GM23338 (cell line): ENCODE measurements at regions not wholly inside any gene's neighbourhood (a gene's known extent, or its start where the extent isn't known, plus 50 kb on each side); places are given as distances from the start of the nearest gene placed in this dataset.

ENCODE experiments used
- ATAC-seq: fragments of 200-7000 bp; cut with Tn5 transposase; 3 replicates; pipeline ENCODE4 v1.9.1; 2020
- DNase-seq: peaks from one replicate; pipeline ENCODE4 v3.0.0-alpha.2; 2015; ENCODE audit warnings: low spot score
- H2AFZ ChIP-seq: fragments of 200-600 bp; sonication (generic); 2 replicates; pipeline ENCODE4 v1.8.0; 2016; ENCODE audit warnings: antibody characterized with exemption, mild to moderate bottlenecking, moderate library complexity
- H3F3A ChIP-seq: fragments of 200-600 bp; sonication (generic); replicated peaks from 2 replicates; pipeline ENCODE4 v1.8.0; 2017; ENCODE audit warnings: antibody characterized with exemption, mixed run types, low read depth
- H3K27ac ChIP-seq: fragments of 200-600 bp; sonication (generic); 2 replicates; pipeline ENCODE4 v1.6.1; 2016; ENCODE audit warnings: low read depth
- H3K27me3 ChIP-seq: fragments of 200-600 bp; sonication (generic); 2 replicates; pipeline ENCODE4 v1.8.0; 2016; ENCODE audit warnings: mild to moderate bottlenecking, mixed run types, moderate library complexity; ENCODE audit not compliant: insufficient read depth
- H3K36me3 ChIP-seq: fragments of 200-600 bp; sonication (generic); 2 replicates; pipeline ENCODE4 v1.8.0; 2016; ENCODE audit warnings: mild to moderate bottlenecking; ENCODE audit not compliant: insufficient read depth
- H3K4me1 ChIP-seq: fragments of 200-600 bp; sonication (generic); 2 replicates; pipeline ENCODE4 v1.8.0; 2016; ENCODE audit warnings: mild to moderate bottlenecking, moderate library complexity; ENCODE audit not compliant: insufficient read depth
- H3K4me2 ChIP-seq: fragments of 200-600 bp; sonication (generic); 2 replicates; pipeline ENCODE4 v1.7.1; 2017; ENCODE audit warnings: mixed run types
- H3K4me3 ChIP-seq: fragments of 200-600 bp; sonication (generic); 2 replicates; pipeline ENCODE4 v1.6.1; 2016; ENCODE audit warnings: mixed run types
- H3K79me2 ChIP-seq: fragments of 200-600 bp; sonication (generic); replicated peaks from 2 replicates; pipeline ENCODE4 v1.8.0; 2017; ENCODE audit warnings: mild to moderate bottlenecking; ENCODE audit not compliant: insufficient read depth
- H3K9me2 ChIP-seq: fragments of 200-600 bp; sonication (generic); 2 replicates; pipeline ENCODE4 v1.8.0; 2017; ENCODE audit not compliant: insufficient read depth
- H4K20me1 ChIP-seq: fragments of 200-600 bp; sonication (generic); replicated peaks from 2 replicates; pipeline ENCODE4 v1.8.0; 2017; ENCODE audit warnings: mild to moderate bottlenecking; ENCODE audit not compliant: insufficient read depth
- H3K27ac Mint-ChIP-seq: 2 replicates; pipeline ENCODE4 v1.8.0; 2020; ENCODE audit warnings: inconsistent platforms, mild to moderate bottlenecking, moderate library complexity, mixed read lengths
- H3K27me3 Mint-ChIP-seq: 3 replicates; pipeline ENCODE4 v1.8.0; 2022; ENCODE audit warnings: low read depth, mild to moderate bottlenecking, moderate library complexity, mixed read lengths, inconsistent platforms; ENCODE audit not compliant: insufficient read depth, poor library complexity
- H3K36me3 Mint-ChIP-seq: 3 replicates; pipeline ENCODE4 v1.8.0; 2021; ENCODE audit warnings: low read depth, mild to moderate bottlenecking, inconsistent platforms, moderate library complexity, mixed read lengths
- H3K4me1 Mint-ChIP-seq: 3 replicates; pipeline ENCODE4 v1.8.0; 2020; ENCODE audit warnings: mild to moderate bottlenecking, inconsistent platforms, mixed read lengths
- H3K4me3 Mint-ChIP-seq: 3 replicates; pipeline ENCODE4 v1.8.0; 2021; ENCODE audit warnings: moderate library complexity, mild to moderate bottlenecking, inconsistent platforms, mixed read lengths
- H3K9me3 Mint-ChIP-seq: 3 replicates; pipeline ENCODE4 v1.8.0; 2020; ENCODE audit warnings: moderate library complexity, mild to moderate bottlenecking, inconsistent platforms, mixed read lengths
- CREB1 ChIP-seq: fragments of 250-450 bp; sonication (Bioruptor Pico); IDR thresholded peaks from 2 replicates; pipeline ENCODE4 v1.5.0; 2020; ENCODE audit warnings: low read depth, mild to moderate bottlenecking, moderate library complexity
- CTCF ChIP-seq, 2 experiments: fragments of 200-600 bp in 1 of 2; sonication (generic) in 1 of 2; conservative IDR thresholded peaks; 2 replicates each; pipeline versions ENCODE4 v1.5.1 to v1.6.1; 2016 to 2017; ENCODE audit warnings: antibody characterized with exemption in 2 of 2, low read depth in 2 of 2, mild to moderate bottlenecking in 2 of 2, moderate library complexity in 1 of 2
- EZH2 ChIP-seq: fragments of 200-600 bp; sonication (generic); IDR thresholded peaks from one replicate; pipeline ENCODE4 v1.8.0; 2017; ENCODE audit warnings: antibody characterized with exemption, mild to moderate bottlenecking, low read depth; ENCODE audit not compliant: unreplicated experiment
- EZH2phosphoT487 ChIP-seq: fragments of 200-600 bp; sonication (generic); IDR thresholded peaks from one replicate; pipeline ENCODE4 v1.8.1; 2018; ENCODE audit warnings: antibody characterized with exemption; ENCODE audit not compliant: unreplicated experiment
- JUNB ChIP-seq: IDR thresholded peaks from one replicate; pipeline ENCODE4 v1.6.1; 2016; ENCODE audit warnings: antibody characterized with exemption; ENCODE audit not compliant: unreplicated experiment
- NANOG ChIP-seq: IDR thresholded peaks from 2 replicates; pipeline ENCODE4 v1.6.1; 2016; ENCODE audit warnings: antibody characterized with exemption, borderline replicate concordance
- POLR2AphosphoS5 ChIP-seq: IDR thresholded peaks from 2 replicates; pipeline ENCODE4 v1.6.1; 2016; ENCODE audit warnings: antibody characterized with exemption, low read depth
- STAT1 ChIP-seq: IDR thresholded peaks from one replicate; pipeline ENCODE4 v1.6.1; 2016; ENCODE audit warnings: antibody characterized with exemption; ENCODE audit not compliant: unreplicated experiment
- ZNF114 ChIP-seq: fragments of 250-450 bp; sonication (Bioruptor Pico); IDR thresholded peaks from 2 replicates; pipeline ENCODE4 v1.5.0; 2020; ENCODE audit warnings: mild to moderate bottlenecking, moderate library complexity
- ZNF331 ChIP-seq: fragments of 250-450 bp; sonication (Bioruptor Pico); IDR thresholded peaks from 2 replicates; pipeline ENCODE4 v1.5.0; 2020; ENCODE audit warnings: low read depth, mild to moderate bottlenecking, moderate library complexity
- ZNF462 ChIP-seq: fragments of 250-450 bp; sonication (Bioruptor Pico); IDR thresholded peaks from 2 replicates; pipeline ENCODE4 v1.5.0; 2020; ENCODE audit warnings: mild to moderate bottlenecking, moderate library complexity
- TF ChIP-seq, protein P1 (sequence below): IDR thresholded peaks from 2 replicates; pipeline ENCODE4 v1.6.1; 2016; ENCODE audit warnings: antibody characterized with exemption
- TF ChIP-seq, protein P2 (sequence below): IDR thresholded peaks from one replicate; pipeline ENCODE4 v1.6.1; 2018; ENCODE audit warnings: antibody characterized with exemption; ENCODE audit not compliant: unreplicated experiment

DNA sequence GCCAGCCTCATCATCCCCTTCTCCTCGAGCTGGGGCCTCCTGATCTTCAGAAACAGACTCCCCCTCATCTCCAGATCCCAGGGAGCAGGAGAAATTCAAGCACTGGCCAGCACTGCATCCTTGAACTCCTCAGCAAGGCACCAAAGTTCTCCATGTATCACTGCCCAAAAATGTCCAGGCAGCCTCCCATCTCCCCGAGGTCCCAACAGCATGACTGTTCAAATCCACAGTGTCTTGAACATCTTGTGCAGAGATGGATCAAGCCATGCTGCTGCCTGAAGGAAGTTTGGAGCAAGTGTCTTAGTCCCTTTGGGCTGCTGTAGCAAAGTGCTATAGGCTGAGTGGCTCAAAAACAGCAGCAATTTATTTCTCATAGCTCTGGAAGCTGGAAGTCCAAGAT is 115.5 kb upstream of the GALNT17 start:
- H3K27me3 Mint-ChIP-seq = peaks cover 10% of the 10 kb centered on the region
- no peaks in the 10 kb centered on the region; the same call in 2 of the 3 replicates for H3K9me3 Mint-ChIP-seq
- H3K27ac ChIP-seq = no peak overlapping the region
- H2AFZ ChIP-seq = no peak overlapping the region
- no peaks in the 10 kb centered on the region for H3K36me3 ChIP-seq
- no peaks in the 10 kb centered on the region for H3K4me1 ChIP-seq
- no peak for TF ChIP-seq EZH2
- TF ChIP-seq, protein P1, sequence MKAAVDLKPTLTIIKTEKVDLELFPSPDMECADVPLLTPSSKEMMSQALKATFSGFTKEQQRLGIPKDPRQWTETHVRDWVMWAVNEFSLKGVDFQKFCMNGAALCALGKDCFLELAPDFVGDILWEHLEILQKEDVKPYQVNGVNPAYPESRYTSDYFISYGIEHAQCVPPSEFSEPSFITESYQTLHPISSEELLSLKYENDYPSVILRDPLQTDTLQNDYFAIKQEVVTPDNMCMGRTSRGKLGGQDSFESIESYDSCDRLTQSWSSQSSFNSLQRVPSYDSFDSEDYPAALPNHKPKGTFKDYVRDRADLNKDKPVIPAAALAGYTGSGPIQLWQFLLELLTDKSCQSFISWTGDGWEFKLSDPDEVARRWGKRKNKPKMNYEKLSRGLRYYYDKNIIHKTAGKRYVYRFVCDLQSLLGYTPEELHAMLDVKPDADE = no peak
- TF ChIP-seq CTCF (conservative IDR thresholded peaks at IDR 0.05; ENCODE audit: low read depth in 2 of 2) = no peak
- no peak for TF ChIP-seq POLR2AphosphoS5
- TF ChIP-seq ZNF114 (CRISPR knock-in tag) = no peak
- no peak for TF ChIP-seq STAT1
- TF ChIP-seq, protein P2, sequence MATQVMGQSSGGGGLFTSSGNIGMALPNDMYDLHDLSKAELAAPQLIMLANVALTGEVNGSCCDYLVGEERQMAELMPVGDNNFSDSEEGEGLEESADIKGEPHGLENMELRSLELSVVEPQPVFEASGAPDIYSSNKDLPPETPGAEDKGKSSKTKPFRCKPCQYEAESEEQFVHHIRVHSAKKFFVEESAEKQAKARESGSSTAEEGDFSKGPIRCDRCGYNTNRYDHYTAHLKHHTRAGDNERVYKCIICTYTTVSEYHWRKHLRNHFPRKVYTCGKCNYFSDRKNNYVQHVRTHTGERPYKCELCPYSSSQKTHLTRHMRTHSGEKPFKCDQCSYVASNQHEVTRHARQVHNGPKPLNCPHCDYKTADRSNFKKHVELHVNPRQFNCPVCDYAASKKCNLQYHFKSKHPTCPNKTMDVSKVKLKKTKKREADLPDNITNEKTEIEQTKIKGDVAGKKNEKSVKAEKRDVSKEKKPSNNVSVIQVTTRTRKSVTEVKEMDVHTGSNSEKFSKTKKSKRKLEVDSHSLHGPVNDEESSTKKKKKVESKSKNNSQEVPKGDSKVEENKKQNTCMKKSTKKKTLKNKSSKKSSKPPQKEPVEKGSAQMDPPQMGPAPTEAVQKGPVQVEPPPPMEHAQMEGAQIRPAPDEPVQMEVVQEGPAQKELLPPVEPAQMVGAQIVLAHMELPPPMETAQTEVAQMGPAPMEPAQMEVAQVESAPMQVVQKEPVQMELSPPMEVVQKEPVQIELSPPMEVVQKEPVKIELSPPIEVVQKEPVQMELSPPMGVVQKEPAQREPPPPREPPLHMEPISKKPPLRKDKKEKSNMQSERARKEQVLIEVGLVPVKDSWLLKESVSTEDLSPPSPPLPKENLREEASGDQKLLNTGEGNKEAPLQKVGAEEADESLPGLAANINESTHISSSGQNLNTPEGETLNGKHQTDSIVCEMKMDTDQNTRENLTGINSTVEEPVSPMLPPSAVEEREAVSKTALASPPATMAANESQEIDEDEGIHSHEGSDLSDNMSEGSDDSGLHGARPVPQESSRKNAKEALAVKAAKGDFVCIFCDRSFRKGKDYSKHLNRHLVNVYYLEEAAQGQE = no peak
- no peak for TF ChIP-seq JUNB
- TF ChIP-seq NANOG = no peak
- no peak for TF ChIP-seq ZNF462 (CRISPR knock-in tag)
- TF ChIP-seq CREB1 (CRISPR knock-in tag) = no peak
- TF ChIP-seq ZNF331 (CRISPR knock-in tag) = no peak
- TF ChIP-seq EZH2phosphoT487 = no peak
- no peak overlapping the region for H3K27ac Mint-ChIP-seq
- no peaks in the 10 kb centered on the region for H3K36me3 Mint-ChIP-seq
- H4K20me1 ChIP-seq = no peaks in the 10 kb centered on the region
- H3F3A ChIP-seq = no peaks in the 10 kb centered on the region
- ATAC-seq (no peak), DNase-seq (no peak)
- H3K27me3 ChIP-seq = no peaks in the 10 kb centered on the region
- no peaks in the 10 kb centered on the region; the same call in 1 of the 2 replicates for H3K9me2 ChIP-seq
- H3K4me2 ChIP-seq = no peak overlapping the region
- H3K4me3 Mint-ChIP-seq = no peak overlapping the region
- H3K79me2 ChIP-seq = no peaks in the 10 kb centered on the region
- no peaks in the 10 kb centered on the region; the same call in 2 of the 3 replicates for H3K4me1 Mint-ChIP-seq
- H3K4me3 ChIP-seq = no peak overlapping the region
